ENCODE measurements at regions not wholly inside any gene's neighbourhood (a gene's known extent, or its start where the extent isn't known, plus 50 kb on each side); places are given as distances from the start of the nearest gene placed in this dataset.

DNA sequence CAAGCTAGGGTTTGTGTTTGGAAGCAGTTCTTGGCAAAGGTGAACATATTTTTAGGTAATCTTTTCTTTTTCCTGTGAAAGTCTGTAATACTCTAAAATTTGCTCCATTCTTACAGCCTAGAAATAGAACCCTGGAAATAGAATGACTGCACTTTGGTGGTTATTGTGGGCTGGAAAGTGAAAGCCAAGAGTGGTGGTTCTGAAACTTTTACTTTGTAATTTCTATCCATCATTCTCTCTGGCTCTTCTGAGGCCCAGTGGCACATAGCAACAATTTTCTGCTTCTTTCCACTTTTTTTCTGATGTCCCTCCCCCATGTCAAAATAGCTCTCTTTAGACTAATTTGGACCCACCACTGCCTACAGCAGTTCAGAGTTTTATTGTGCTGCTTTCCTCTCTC, 300.4 kb upstream of the RPS6KA3 start:
- no peak for ATAC-seq

DNA sequence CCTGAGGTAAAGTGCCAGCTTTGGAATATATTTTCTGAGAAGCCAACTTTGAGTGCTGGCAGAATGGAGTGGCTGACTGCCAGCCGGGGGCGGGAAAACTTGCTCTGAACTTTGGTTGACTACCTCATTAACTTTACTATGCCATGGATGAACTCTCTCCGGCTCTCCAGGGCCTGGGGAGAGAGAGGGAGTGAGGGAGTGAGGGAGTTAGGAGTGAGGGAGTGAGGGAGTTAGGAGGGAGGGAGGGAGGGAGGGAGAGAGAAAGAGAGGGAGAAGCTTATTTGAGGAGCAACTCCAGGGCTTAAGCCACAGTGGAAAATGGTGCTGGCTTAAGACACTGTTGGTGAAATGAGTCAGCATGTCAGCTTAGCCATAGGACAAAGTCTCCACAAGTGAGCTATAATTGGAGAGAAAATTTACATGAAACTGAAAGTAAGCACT, 280.9 kb upstream of the RPS6KA3 start:
- no peak for ATAC-seq
- intact Hi-C loops (cut with DNase I), result no loop called here
- DNase-seq (ENCODE audit: missing footprints), result no peak

More for the DNA sequence above, 300.4 kb upstream of the RPS6KA3 start:
- intact Hi-C loops (cut with DNase I), result no loop called here
- DNase-seq (ENCODE audit: missing footprints), result no peak

DNA sequence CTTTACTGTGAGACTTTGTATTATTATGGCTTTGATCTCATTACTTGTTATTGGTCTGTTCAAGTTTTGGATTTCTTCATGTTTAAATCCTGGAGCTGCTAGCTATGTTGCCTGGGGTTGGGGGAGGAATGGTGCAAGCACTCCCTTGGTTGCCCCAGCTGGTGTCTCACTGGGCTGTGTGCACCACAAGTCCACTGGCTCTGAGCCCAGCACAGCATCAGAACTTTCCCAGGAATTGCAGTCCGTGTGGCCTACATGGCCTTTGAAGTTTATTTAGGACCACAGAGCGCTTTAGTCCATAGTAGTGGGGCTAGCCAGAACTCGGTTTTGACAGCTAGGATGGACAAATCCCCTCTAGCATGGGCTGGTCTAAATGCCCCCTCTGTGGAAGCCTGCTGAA, 278.8 kb upstream of the RPS6KA3 start:
- intact Hi-C loops (cut with DNase I), result no loop called here
- ATAC-seq (no peak), DNase-seq (ENCODE audit: missing footprints) (no peak)

DNA sequence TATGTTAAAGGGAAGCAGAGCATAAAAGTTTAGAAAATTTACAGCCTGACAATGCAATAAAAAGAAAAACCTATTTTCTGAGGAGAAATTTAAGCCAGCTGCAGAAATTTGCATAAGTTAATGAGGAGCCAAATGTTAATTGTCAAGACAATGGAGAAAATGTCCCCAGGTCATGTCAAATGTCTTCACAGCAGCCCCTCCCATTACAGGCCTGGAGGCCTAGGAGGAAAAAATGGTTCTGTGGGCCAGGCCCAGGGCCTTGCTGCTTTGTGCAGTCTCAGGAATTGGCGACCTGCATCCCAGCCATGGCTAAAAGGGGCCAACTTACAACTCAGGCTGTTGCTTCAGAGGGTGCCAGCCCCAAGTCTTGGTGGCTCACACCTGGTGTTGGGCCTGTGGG, 275.4 kb upstream of the RPS6KA3 start:
- intact Hi-C loops (cut with DNase I), result no loop called here

DNA sequence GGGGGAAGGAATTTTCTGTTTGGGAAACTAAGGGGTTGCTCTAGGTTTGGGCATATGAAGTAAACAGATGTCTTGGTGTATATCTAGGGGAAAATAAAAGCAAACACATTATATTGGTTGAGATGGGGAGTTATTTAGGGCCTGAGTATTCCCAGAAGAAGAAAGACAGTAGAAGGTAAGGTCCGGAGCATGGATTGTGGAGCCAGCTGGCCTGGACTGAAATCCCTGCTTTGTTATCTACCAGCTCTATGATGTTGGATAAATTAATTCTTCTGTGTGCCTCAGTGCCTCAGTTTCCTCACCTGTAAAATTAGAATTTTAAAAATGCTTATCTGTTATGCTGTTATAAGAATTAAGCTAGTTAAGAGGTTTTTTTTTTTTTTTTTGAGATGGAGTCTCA, 272.3 kb upstream of the RPS6KA3 start:
- ATAC-seq (no peak), DNase-seq (ENCODE audit: missing footprints) (no peak)
- intact Hi-C loops (cut with DNase I), result no loop called here

More for the DNA sequence above, 275.4 kb upstream of the RPS6KA3 start:
- DNase-seq (ENCODE audit: missing footprints) (no peak), ATAC-seq (no peak)

DNA sequence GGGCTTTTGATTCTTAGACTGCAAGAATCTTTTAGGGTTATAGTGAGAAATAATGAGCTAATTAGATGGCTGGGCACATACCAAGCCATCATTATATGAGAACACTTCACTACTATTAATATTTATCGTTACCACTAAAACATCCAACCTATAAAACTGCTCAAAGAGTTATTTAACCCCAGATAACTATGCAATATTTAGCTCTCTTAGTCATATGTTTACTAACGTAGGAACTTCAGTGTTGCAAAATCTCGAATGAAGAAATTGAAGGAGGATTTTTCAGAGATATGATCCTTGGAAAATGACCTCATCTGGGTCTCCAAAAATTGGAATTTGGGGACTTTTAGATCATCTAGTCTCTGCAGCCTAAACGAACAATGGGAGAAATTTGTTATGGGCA, 265.0 kb upstream of the RPS6KA3 start:
- intact Hi-C loops (cut with DNase I), result loop anchor here (5.0 kb wide), 1 partner anchor 946 kb away; no protein-coding TSS in a partner anchor
- DNase-seq (ENCODE audit: missing footprints), result no peak
- ATAC-seq, result no peak

DNA sequence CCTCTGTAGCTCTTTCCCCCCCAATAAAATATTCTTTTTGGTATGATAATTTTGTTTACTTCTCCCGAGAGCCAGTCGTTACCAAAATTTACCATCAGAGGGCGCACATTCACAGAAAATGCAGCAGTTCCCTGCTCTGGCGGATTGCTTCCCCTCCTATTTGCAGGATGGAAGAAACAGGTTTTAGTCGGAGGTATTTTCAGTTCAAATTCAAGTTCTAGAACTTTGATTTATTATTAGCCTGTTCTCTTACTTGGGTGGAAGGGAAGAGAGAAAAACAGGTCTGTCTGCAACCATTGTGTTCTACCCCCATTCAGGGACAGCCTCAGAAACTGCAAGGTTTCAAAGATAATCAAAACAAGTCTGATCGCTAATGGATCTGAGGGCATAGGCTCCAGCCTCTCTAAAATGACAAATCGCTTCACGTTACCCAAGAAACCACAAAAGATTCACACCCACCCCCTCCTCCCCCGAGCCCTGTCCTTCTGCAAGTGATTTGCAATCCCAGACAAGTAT, 263.8 kb upstream of the RPS6KA3 start:
- ATAC-seq (no peak), DNase-seq (ENCODE audit: missing footprints) (no peak)
- intact Hi-C loops (cut with DNase I), result loop anchor here (5.0 kb wide), 1 partner anchor 947 kb away; no protein-coding TSS in a partner anchor

DNA sequence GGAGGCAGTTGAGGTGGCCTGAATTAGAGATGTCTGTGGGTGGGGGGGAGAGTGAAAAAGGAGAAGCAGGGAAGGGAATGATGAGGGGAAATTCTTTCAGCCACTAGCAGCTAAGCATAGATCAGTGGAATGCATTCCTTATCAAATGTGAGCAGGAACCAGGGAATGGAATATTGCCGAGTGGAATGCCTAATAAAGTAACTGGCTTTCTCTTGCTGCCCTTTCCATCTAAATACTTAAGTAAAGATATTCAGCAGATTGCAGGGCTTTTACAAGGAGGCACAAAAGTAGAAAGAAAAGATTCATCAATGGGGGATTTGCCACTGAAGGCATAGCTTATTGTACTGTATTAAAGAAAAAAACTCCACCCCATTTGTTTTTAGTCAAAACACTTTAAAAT, 263.0 kb upstream of the RPS6KA3 start:
- intact Hi-C loops (cut with DNase I), result loop anchor here (5.0 to 10.0 kb wide), 3 partner anchors 948 to 1445 kb away; no protein-coding TSS in a partner anchor
- DNase-seq (ENCODE audit: missing footprints) (no peak), ATAC-seq (no peak)

DNA sequence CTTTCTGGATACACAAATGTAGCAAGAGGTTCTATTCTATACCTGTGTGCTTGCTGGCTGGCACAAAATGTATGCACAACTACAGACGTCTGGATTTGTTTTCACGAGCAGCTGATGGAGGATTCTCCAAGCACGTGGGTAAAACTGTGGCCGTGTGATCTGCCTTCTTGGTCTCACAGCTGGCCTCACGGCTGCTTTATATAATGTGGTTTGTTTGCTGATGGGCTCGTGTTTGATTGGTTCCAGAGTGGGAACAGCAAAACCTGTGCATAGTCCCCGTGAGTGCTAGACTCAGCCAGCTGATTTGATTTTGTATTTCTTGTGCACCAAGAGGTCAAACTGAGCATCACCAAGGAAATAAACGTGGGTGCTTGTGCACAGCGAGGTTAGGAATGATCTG, 262.6 kb upstream of the RPS6KA3 start:
- DNase-seq (ENCODE audit: missing footprints) (no peak), ATAC-seq (no peak)
- intact Hi-C loops (cut with DNase I), result loop anchor here (10.0 kb wide), 2 partner anchors 1216 to 1446 kb away; no protein-coding TSS in a partner anchor

DNA sequence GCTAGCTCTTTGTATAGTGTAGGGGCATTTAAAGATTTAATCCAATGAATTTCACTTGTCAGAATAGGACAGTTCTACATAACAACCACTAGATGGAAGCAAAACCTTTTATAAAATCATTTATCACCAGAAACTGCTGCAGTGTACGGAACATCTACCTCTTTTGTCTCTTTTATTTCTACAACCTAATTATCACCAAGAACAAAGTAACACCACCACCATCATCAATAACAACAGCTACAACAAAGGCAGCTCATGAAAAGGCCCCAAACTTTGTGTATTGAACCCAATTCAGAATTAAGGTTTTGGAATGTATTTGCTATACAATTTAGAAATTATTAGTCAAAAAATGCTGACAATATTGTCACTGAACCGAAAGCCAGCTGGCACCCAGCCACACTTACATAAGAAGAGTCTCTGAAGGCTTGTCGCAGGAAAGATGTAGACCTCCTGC, 260.9 kb upstream of the RPS6KA3 start:
- DNase-seq (ENCODE audit: missing footprints), result peak; percentile 73
- no peak for ATAC-seq
- intact Hi-C loops (cut with DNase I), result loop anchor here (10.0 kb wide), 2 partner anchors 1217 to 1447 kb away; no protein-coding TSS in a partner anchor

DNA sequence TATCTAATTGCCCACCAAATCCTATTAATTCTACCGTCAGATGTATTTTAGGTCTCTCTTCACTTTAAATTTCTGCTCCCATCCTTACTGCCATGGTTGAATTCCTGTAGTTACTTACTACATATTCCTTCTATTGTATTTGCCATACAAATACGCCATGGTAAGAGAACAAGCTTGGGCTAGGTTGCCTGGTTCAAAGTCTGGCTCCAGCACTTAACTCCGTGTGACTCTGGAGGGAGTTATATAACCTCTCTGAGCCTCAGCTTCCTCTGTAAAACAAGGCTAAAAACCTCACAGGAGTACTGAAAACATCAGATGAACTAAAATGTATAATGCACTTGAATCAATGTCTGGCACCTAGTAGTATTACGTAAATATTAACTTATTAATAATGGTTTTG, 260.3 kb upstream of the RPS6KA3 start:
- ATAC-seq (no peak), DNase-seq (ENCODE audit: missing footprints) (no peak)
- intact Hi-C loops (cut with DNase I), result loop anchor here (10.0 kb wide), 2 partner anchors 1218 to 1448 kb away; no protein-coding TSS in a partner anchor

DNA sequence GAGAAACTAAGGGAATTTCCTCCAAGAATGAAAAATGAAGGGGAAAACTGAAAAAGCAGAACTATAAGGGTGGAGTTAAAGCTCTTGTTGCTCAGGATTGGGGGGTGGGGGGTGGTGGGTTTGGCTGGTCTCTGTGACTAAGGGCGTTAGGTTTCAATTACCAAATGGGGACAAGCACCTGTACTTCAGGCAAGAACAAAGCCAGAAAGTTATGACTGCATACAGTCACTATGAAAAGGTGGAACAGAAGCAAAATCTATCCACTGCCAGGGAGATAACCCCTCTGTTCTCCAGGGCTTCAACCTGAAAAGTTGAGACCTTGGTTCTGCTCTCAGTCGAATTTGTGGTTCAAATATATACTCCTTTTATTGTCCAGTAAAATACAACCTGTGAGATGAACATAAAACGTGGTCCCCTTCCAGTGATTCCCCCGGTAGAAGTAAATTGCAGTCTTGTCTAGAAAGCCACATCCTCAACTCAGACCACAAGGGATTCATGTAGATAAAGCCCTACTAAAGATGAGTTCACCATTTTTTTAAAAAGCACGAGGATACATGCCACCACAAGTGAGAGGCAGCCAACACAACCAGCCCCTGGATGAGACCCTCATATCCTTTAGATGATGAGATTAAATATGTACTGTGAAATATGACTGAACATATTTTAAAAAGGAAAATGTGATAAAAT, 257.1 kb upstream of the RPS6KA3 start:
- DNase-seq (ENCODE audit: missing footprints) (no peak), ATAC-seq (no peak)
- intact Hi-C loops (cut with DNase I), result loop anchor here (10.0 kb wide), 2 partner anchors 1221 to 1451 kb away; no protein-coding TSS in a partner anchor

DNA sequence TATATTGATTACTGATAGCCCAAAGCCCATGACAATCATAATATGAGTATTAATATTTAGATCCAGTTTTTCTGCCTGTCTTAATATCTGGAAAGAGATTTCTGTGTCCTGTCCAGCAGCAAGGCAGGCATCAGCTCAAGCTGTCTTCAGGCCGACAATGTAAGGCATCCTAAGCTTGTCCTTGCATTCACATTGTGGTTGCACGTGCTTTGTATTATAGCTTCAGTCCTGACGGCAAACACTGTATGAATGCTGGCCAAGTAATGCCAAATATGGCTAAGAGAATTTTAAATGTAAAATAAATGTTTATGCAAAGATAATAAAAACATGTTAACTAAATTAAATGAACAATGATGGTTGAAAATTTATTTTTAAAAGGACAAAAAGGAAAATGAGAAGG, 255.7 kb upstream of the RPS6KA3 start:
- intact Hi-C loops (cut with DNase I), result loop anchor here (10.0 kb wide), 2 partner anchors 1222 to 1452 kb away; no protein-coding TSS in a partner anchor
- DNase-seq (ENCODE audit: missing footprints) (no peak), ATAC-seq (no peak)

DNA sequence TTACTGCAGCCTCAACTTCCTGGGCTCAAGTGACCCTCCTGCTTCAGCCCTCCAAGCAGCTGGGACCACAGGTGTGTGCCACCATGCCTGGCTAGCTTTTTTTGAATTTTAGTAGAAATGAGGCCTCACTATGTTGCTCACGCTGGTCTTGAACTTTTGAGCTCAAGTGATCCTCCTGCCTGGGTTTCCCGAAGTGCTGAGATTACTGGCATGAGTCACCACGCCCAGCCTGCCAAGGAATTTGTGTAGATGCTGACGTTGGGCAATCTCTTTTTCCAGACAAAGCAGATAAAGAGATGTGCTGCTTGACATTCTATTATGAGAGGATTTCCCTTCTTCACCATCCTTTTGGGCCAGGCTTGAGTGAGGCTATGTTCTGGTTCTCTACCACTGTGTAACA, 254.5 kb upstream of the RPS6KA3 start:
- intact Hi-C loops (cut with DNase I), result loop anchor here (10.0 kb wide), 2 partner anchors 1224 to 1454 kb away; no protein-coding TSS in a partner anchor
- no peak for ATAC-seq

DNA sequence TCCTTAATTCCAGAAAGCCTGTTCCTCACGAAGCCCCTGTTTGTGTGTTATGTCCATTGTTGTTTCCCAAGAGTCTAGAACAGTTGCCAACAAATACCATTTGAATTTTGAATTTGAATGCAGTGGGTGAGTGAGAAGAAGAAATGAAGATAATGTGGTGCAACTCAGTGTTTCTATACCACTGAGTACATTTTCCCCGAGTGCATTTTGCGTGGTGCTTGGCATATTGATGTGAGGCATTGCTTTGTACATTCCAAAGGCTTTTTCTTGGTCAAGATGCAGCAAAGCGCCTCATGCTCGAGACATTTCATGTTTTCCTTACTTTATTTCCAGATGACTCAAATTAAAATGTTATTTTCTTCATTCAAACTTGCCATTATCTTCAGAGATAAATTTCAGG, 253.1 kb upstream of the RPS6KA3 start:
- ATAC-seq, result no peak
- intact Hi-C loops (cut with DNase I), result loop anchor here (10.0 kb wide), 2 partner anchors 1225 to 1455 kb away; no protein-coding TSS in a partner anchor
- no peak for DNase-seq (ENCODE audit: missing footprints)

More for the DNA sequence above, 254.5 kb upstream of the RPS6KA3 start:
- DNase-seq (ENCODE audit: missing footprints), result no peak

DNA sequence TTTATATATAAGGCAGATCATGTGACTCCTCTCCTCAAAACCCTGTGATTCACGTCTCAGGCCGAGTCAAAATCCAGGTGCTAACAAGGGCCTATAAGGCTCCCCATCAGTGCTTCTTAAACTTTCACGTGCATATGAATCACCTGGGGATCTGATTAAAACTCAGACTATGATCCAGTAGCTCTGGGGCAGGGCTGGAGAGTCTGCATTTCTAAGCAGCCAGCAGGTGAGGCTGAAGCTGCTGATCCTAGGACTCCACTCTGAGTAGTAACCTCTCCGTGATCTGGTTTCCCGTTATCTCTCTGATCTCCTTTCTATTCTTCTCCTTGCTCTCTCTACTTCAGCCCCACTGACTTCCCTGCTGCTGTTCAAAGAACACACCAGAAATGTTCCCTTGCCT, 252.4 kb upstream of the RPS6KA3 start:
- intact Hi-C loops (cut with DNase I), result no loop called here
- no peak for DNase-seq (ENCODE audit: missing footprints)
- ATAC-seq, result no peak

DNA sequence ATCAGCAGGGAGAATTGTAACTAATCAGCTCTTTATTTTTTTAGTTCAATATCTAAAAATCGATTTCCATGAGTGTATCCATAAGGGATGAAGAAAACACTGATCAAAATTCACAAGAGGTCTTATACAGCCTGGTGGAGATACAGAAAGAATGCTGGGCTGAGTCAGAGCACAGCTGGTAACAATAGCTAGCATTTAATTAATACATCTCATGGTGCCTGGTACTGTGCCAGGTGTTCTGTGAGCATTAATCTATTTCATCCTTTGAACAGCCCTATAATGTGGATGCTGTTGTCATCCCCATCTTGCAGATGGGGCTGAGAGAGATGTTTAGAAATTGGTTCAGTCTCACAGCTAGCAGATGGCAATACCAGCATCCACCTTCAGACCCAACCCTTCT, 250.9 kb upstream of the RPS6KA3 start:
- intact Hi-C loops (cut with DNase I), result no loop called here
- ATAC-seq (no peak), DNase-seq (ENCODE audit: missing footprints) (no peak)

DNA sequence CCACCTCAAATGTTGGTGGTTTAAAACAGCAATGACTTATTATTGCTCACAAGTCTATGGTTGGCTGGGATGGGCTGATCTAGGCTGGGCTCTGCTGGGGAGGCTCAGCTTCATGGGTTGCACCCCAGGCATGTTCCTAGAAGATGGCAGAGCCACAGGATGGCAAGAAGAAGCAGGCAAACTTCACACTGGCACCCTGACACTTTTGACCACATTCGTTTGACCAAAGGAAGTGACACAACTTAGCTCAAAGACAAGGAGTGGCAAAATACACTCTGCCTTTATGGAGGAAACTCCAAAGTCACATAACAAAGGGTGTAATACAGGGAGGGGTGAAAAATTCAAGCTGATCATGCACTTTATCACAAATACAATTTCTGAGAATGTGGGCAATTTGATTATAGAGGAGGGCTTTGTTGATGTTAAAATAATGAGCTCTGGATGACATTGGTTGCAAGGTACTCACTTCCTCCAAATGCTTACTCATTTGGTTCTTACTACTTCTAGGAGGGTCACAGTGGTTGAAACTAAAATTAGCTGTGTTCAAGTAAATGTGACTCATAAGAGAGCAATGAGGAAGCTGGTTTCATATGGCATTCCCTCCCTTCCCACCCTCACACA, 249.2 kb upstream of the RPS6KA3 start:
- intact Hi-C loops (cut with DNase I), result no loop called here
- no peak for DNase-seq (ENCODE audit: missing footprints)
- no peak for ATAC-seq

DNA sequence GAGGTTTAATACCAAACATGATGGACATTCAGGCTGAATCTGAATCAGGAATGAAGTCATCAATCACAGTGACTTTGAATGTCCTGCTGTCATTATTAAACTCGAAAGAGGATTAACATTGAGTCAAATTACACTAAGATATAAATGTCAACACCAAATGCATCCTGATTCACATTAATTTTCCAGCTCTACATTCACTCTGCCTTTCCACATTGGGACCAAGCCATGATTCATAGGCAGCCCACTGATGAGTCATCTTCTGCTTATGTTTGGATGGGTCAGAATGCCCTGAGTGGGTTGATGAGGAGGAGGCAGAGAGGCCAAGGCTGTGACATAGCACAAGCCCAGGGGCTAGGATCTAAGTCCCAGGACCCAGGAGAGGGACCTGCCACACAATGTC, 247.6 kb upstream of the RPS6KA3 start:
- intact Hi-C loops (cut with DNase I), result no loop called here
- DNase-seq (ENCODE audit: missing footprints) (no peak), ATAC-seq (no peak)

DNA sequence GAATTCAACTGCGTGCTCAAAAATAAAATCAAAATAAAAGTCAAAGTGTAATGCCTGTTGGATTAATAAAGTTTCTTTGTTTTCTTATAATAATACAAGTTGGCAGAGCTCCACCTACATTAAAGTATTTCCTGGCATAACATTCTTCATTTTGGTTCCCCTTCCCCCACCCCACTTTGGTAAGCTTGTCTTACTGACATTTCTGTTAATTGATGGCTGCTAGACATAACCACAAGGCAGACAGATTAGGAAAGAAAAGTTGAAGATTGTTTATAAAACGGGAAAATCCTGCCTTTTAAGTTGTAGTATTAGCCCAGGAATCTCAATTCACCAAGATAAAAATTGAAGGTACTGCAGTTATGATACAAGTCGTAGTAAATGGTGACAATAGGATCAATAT, 246.5 kb upstream of the RPS6KA3 start:
- intact Hi-C loops (cut with DNase I), result no loop called here
- ATAC-seq, result no peak
- no peak for DNase-seq (ENCODE audit: missing footprints)
